GM18511 (cell line): ENCODE measurements at regions not wholly inside any gene's neighbourhood (a gene's known extent, or its start where the extent isn't known, plus 50 kb on each side); places are given as distances from the start of the nearest gene placed in this dataset.

Experiments used
- ATAC-seq: cut with Tn5 transposase; IDR thresholded peaks from one replicate; pipeline ENCODE4 v1.9.1; 2021; ENCODE audit warnings: mild to moderate bottlenecking, moderate library complexity; ENCODE audit not compliant: unreplicated experiment

DNA sequence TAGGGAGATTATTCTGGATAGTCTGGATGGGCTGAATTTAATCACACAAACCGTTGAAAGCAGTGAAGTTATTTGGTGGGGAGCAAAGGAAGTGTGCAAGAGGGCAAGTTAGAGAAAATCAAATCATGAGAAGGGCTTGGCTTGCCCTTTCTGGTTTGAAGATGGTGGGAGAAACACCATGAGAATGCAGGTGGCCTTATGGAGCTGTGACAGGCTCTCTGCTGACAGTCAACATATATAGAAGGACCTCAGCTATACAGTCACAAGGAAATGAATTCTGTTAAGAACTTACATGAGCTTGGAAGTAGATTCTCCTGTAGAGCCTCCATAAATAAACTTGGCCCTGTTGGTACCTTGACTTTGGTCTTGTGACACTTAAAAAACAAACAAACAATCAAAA, 72.3 kb downstream of the GMNC start:
- ATAC-seq, result no peak

DNA sequence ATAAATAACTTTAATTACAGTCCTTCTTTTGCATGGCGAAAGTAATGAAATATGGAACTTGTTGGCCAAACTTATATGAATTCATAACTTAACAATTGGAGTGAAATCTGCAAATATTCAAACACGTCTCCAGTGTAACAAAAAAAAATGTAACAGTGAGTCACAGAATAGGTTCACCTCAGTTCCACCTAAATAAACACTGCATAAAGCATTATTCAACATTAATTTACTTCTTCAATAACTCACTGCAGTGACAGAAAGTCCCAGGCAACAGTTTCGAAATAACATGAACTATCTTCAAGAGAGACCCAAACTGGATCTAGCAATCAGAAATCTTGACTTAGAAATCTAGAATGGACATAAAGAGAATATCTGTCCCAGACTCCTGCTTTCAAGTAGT, 75.6 kb downstream of the GMNC start:
- no peak for ATAC-seq

GRCh38 chr3:190785047-190785446, 77.4 kb downstream of the GMNC start:
- no peak for ATAC-seq

DNA sequence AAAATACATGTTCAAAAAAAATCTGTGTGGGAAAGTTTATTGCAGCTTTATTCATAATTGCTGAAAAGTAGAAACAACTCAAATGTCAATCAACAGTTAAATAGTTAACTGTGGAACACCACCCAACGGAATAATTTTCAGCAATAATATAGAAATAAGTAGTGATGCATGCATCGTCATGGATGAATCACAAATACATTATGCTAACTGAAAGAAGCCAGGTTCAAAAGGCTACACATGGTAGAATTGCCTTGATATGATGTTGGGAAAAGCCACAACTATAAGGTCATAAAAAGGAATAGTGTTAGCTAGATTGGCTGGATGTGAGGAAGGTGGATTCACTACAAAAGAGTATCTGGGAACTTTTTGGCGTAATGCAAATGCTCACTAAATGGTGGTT, 82.0 kb downstream of the GMNC start:
- no peak for ATAC-seq

- ATAC-seq, result no peak
These were observed 87.9 kb downstream of the GMNC start for GRCh38 chr3:190774633-190775032.

- no peak for ATAC-seq
These were observed 88.5 kb downstream of the GMNC start for GRCh38 chr3:190773948-190774347.

DNA sequence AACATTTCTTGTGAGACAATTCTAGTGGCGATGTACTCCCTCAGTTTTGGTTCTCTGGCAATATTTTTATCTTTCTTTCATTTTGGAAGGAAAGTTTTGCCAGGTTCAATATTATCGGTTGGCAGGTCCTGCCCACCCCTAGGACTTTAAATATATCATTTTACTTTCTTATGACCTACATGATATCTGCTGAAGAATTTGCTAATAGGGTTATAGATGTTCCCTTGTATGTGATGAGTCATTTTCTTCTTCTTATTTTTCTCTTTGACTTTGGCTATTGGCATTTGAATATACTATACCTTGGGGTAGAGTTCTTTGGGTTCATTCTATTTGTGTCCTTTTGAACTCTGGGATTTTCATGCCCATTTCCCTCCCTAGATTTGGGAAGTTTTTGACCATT, 89.7 kb downstream of the GMNC start:
- no peak for ATAC-seq

DNA sequence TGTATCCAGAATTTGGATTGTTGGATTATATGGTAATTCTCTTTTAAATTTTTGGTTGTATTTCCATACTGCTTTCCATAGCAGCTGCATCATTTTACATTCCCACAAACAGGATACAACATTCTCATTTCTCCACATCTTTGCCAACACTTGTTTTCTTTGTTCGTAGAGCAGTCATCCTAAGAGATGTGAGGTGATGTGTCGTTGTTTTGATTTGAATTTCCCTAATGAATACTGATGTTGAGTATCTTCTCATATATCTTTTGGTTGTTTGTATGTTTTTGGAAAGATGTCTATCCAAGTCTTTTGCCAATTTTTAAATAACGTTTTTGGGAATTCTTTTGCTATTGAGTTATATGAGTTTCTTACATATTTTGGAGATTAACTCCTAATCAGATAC, 93.6 kb downstream of the GMNC start:
- no peak for ATAC-seq

- no peak for ATAC-seq
These were observed 94.6 kb downstream of the GMNC start for GRCh38 chr3:190767851-190768250.

GRCh38 chr3:190764231-190765134, 98.0 kb downstream of the GMNC start:
- ATAC-seq, result no peak

- no peak for ATAC-seq
These were observed 99.7 kb downstream of the GMNC start for GRCh38 chr3:190762801-190763200.

- no peak for ATAC-seq
These were observed 114.9 kb downstream of the GMNC start for GRCh38 chr3:190747571-190747970.

GRCh38 chr3:190746986-190747385, 115.5 kb downstream of the GMNC start:
- ATAC-seq, result no peak

- no peak for ATAC-seq
These were observed 116.0 kb downstream of the GMNC start for GRCh38 chr3:190746531-190746930.

GRCh38 chr3:190741788-190742187, 120.7 kb downstream of the GMNC start:
- ATAC-seq, result no peak

- no peak for ATAC-seq
These were observed 122.8 kb downstream of the GMNC start for GRCh38 chr3:190739641-190740185.

- no peak for ATAC-seq
These were observed 123.8 kb downstream of the GMNC start for GRCh38 chr3:190738636-190739155.

DNA sequence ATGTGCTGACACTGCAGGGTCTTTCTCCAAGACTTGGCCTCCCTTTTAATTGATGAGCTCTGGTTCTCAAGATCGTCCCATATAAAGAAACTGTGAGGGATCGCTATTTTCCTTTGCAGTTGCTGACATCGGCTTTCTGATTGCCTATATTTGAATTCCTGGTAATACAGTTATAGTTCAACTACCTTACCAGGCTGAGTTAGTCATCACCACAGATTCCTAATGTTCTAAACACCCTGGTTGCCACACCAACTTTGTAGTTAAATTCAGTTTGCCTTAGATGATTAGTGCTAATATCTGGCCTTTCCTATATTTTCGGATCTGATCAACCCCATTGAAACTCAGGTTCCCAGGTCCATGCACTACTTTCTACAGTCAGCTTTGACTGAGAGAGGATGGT, 125.0 kb downstream of the GMNC start:
- ATAC-seq, result no peak

DNA sequence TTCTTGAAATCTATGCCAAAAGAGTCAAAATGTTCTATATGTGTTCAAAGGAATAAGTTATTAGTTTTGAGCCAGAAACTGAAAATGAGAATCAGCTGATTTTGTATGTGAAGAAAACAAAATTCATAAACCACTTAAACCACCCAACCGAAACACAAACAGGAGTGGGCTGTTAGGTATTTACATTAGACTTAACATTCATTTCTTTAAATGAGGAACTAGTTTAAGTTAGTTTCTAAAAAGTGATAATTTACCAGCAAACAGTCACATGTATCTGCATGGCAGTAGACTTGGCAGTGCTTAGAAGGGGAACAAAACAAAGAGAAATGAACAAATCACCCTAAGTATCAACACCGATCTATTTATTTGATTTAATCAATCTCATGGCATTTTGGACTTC, 128.0 kb downstream of the GMNC start:
- no peak for ATAC-seq

DNA sequence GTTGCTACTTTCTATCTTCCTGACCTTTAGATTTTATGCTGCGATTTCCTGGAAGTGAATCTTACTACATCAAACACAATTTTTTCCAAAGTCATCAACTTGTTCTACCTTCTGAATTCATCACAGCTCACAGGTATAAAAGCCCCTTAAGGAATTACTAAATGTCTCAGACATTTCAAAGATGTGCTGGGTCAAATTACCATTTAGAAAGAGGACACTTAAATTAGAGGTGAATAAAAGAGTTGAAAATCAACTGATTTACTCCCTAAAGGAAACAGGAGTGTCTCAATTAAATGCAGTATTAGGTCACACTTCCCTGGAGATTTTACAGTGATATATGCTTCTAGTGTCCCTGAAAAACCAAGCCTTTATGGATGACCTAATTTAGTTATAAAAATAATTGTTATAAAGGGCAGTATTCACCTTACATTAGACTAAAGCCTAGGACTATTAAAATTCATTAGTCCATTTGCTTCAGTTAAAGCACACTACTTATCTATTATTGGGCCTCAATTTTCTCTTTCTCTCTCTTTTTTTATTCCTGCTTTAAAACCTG, 128.8 kb downstream of the GMNC start:
- ATAC-seq, result no peak

GRCh38 chr3:190731596-190731995, 130.9 kb downstream of the GMNC start:
- no peak for ATAC-seq
